Vagina (tissue), 2 donors: ENCODE measurements at regions not wholly inside any gene's neighbourhood (a gene's known extent, or its start where the extent isn't known, plus 50 kb on each side); places are given as distances from the start of the nearest gene placed in this dataset.

Experiments used
- CTCF ChIP-seq, 3 experiments: fragments of 450-650 bp in 2 of 3; fragments of 200-600 bp in 1 of 3; sonication (generic) in 1 of 3; IDR thresholded peaks; one replicate each; pipeline ENCODE4 v1.5.1; 2017 to 2019; ENCODE audit warnings: antibody characterized with exemption in 3 of 3, mild to moderate bottlenecking in 2 of 3, moderate library complexity in 2 of 3
- POLR2A ChIP-seq, 2 donors: fragments of 450-650 bp; IDR thresholded peaks; one replicate each; pipeline ENCODE4 v1.6.1; 2017; ENCODE audit warnings: antibody characterized with exemption in 2 of 2, mild to moderate bottlenecking in 2 of 2, moderate library complexity in 2 of 2

DNA sequence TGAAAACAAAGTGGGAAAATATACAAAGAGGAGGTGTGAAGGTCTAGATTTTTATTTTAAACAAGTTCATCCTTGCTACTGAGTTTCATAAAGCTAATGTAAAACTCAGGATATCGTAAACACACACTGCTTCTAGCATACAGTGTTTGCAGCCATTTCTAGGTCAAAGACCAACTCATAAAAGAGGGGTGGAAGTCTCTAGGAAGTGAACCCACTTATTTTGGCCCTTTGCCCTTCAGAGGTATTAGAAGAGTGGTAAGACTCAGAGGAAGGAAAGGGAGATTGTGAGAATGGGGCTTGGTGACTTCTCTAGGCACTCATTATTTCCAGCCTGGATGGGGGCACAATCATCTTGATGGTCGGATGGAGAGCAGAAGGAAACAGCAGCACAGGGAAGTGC lies 91.2 kb downstream of the TNFSF18 start:
- no peak for TF ChIP-seq CTCF (IDR thresholded peaks at IDR 0.05)
- no peak for TF ChIP-seq POLR2A (IDR thresholded peaks at IDR 0.05)
